Thyroid gland (tissue), 4 donors: ENCODE measurements at regions not wholly inside any gene's neighbourhood (a gene's known extent, or its start where the extent isn't known, plus 50 kb on each side); places are given as distances from the start of the nearest gene placed in this dataset.
"Not testable (repeated sequence)": the region's sequence is repeated elsewhere in the genome, so short reads cannot be mapped to it uniquely, and the experiment has no call there.

Experiments used
- POLR2A ChIP-seq, 2 donors: fragments of 450-650 bp; IDR thresholded peaks; one replicate each; pipeline ENCODE4 v1.6.1; 2017; ENCODE audit warnings: antibody characterized with exemption in 2 of 2, mild to moderate bottlenecking in 2 of 2, moderate library complexity in 1 of 2
- TF ChIP-seq, protein P1 (sequence below), 6 experiments: fragments of 200-600 bp in 3 of 6; fragments of 450-650 bp in 3 of 6; sonication (generic) in 3 of 6; IDR thresholded peaks; one replicate each; pipeline ENCODE4 v1.5.1; 2016 to 2019; ENCODE audit warnings: antibody characterized with exemption in 6 of 6, mild to moderate bottlenecking in 2 of 6, inconsistent platforms in 1 of 6, moderate library complexity in 1 of 6

DNA sequence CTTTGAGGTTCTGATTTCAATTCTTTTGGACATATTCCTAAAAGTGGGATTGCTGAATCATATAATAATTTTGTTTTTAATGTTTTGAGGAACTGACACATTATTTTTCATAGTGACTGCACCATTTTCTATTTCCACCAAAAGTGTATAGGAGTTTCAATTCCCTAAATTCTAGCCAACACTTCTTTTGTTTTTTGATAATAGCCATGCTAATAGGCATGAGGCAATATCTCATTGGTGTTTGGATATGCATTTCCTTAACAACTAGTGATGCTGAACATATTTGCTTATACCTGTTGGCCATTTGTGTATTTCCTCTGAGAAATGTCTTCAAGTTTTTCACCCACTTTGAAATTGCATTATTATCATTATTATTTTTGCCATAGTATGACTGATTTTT is 186.4 kb upstream of the POTEB3 start:
- TF ChIP-seq, protein P1, sequence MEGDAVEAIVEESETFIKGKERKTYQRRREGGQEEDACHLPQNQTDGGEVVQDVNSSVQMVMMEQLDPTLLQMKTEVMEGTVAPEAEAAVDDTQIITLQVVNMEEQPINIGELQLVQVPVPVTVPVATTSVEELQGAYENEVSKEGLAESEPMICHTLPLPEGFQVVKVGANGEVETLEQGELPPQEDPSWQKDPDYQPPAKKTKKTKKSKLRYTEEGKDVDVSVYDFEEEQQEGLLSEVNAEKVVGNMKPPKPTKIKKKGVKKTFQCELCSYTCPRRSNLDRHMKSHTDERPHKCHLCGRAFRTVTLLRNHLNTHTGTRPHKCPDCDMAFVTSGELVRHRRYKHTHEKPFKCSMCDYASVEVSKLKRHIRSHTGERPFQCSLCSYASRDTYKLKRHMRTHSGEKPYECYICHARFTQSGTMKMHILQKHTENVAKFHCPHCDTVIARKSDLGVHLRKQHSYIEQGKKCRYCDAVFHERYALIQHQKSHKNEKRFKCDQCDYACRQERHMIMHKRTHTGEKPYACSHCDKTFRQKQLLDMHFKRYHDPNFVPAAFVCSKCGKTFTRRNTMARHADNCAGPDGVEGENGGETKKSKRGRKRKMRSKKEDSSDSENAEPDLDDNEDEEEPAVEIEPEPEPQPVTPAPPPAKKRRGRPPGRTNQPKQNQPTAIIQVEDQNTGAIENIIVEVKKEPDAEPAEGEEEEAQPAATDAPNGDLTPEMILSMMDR (IDR thresholded peaks at IDR 0.05): not testable (repeated sequence)
- TF ChIP-seq POLR2A (IDR thresholded peaks at IDR 0.05): not testable (repeated sequence)
